ENCODE measurements at regions not wholly inside any gene's neighbourhood (a gene's known extent, or its start where the extent isn't known, plus 50 kb on each side); places are given as distances from the start of the nearest gene placed in this dataset.

DNA sequence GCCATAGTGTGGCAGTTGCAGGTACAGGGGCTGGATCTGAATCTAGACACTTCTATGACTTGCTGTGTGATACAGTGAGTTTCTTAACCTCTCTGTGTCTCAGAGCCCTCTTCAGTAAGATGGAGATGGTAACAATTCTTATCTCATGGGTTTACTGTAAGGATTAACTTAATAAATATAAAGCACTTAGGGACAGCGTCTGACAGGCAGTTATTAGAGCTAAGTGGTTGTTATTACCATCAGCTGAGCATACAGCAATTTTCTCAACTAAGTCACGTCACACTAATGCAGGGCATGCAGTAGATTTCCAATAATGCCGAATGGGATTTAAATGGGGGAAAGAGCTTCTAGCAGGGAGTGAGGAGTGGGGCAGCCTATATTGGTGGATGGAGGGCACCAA, 162.6 kb downstream of the SH2D4B start:
- no peak for TF ChIP-seq POLR2AphosphoS5 (IDR thresholded peaks at IDR 0.05)
- TF ChIP-seq, protein P1, sequence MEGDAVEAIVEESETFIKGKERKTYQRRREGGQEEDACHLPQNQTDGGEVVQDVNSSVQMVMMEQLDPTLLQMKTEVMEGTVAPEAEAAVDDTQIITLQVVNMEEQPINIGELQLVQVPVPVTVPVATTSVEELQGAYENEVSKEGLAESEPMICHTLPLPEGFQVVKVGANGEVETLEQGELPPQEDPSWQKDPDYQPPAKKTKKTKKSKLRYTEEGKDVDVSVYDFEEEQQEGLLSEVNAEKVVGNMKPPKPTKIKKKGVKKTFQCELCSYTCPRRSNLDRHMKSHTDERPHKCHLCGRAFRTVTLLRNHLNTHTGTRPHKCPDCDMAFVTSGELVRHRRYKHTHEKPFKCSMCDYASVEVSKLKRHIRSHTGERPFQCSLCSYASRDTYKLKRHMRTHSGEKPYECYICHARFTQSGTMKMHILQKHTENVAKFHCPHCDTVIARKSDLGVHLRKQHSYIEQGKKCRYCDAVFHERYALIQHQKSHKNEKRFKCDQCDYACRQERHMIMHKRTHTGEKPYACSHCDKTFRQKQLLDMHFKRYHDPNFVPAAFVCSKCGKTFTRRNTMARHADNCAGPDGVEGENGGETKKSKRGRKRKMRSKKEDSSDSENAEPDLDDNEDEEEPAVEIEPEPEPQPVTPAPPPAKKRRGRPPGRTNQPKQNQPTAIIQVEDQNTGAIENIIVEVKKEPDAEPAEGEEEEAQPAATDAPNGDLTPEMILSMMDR (IDR thresholded peaks at IDR 0.05), result no peak
- TF ChIP-seq POLR2A (IDR thresholded peaks at IDR 0.05), result no peak

Data from breast epithelium (tissue), 3 donors.